ENCODE measurements at regions not wholly inside any gene's neighbourhood (a gene's known extent, or its start where the extent isn't known, plus 50 kb on each side); places are given as distances from the start of the nearest gene placed in this dataset.

GRCh38 chr10:22478555-22479334, 133.4 kb downstream of the SPAG6 start:
- no peak for TF ChIP-seq POLR2A (IDR thresholded peaks at IDR 0.05)
- no peak for TF ChIP-seq CTCF (IDR thresholded peaks at IDR 0.05)
- no peak for TF ChIP-seq POLR2AphosphoS5 (IDR thresholded peaks at IDR 0.05)
- TF ChIP-seq EP300 (IDR thresholded peaks at IDR 0.05): no peak

Measured in stomach (tissue), 4 donors.